ENCODE measurements at regions not wholly inside any gene's neighbourhood (a gene's known extent, or its start where the extent isn't known, plus 50 kb on each side); places are given as distances from the start of the nearest gene placed in this dataset.

GRCh38 chr3:135458541-135459322, 506.8 kb upstream of the PPP2R3A start:
- DNase-seq (ENCODE audit: low spot score) (no peak), ATAC-seq (ENCODE audit: low FRiP score) (no peak)
- TF ChIP-seq CTCF (IDR thresholded peaks at IDR 0.05) = no peak

GRCh38 chr3:135460273-135460672, 505.3 kb upstream of the PPP2R3A start:
- no peak for TF ChIP-seq CTCF (IDR thresholded peaks at IDR 0.05)
- DNase-seq (ENCODE audit: low spot score) = no peak
- no peak for ATAC-seq (ENCODE audit: low FRiP score)

GRCh38 chr3:135471911-135472310, 493.6 kb upstream of the PPP2R3A start:
- TF ChIP-seq CTCF (IDR thresholded peaks at IDR 0.05) = no peak
- ATAC-seq (ENCODE audit: low FRiP score) (no peak), DNase-seq (ENCODE audit: low spot score) (no peak)

GRCh38 chr3:135473449-135473848, 492.1 kb upstream of the PPP2R3A start:
- DNase-seq (ENCODE audit: low spot score) = no peak
- no peak for TF ChIP-seq CTCF (IDR thresholded peaks at IDR 0.05)
- no peak for ATAC-seq (ENCODE audit: low FRiP score)

- DNase-seq (ENCODE audit: low spot score) (no peak), ATAC-seq (ENCODE audit: low FRiP score) (no peak)
- TF ChIP-seq CTCF (IDR thresholded peaks at IDR 0.05) = no peak
Measured at GRCh38 chr3:135487261-135487660, 478.3 kb upstream of the PPP2R3A start.

- TF ChIP-seq CTCF (IDR thresholded peaks at IDR 0.05) = no peak
- DNase-seq (ENCODE audit: low spot score) (no peak), ATAC-seq (ENCODE audit: low FRiP score) (no peak)
Measured at GRCh38 chr3:135490219-135490915, 475.2 kb upstream of the PPP2R3A start.

Measured in omental fat pad (tissue), 3 donors.